ENCODE measurements at regions not wholly inside any gene's neighbourhood (a gene's known extent, or its start where the extent isn't known, plus 50 kb on each side); places are given as distances from the start of the nearest gene placed in this dataset.

- TF ChIP-seq CHD7 (IDR thresholded peaks at IDR 0.05; ENCODE audit: insufficient replicate concordance, low read length) (no peak), POU5F1 (IDR thresholded peaks at IDR 0.05; ENCODE audit: low read depth, low read length) (no peak), RNF2 (IDR thresholded peaks at IDR 0.05; ENCODE audit: borderline replicate concordance, low read depth, low read length, missing control alignments, poor library complexity, severe bottlenecking) (no peak)
These were observed 359.6 kb upstream of the SMC2 start (continued) for GRCh38 chr9:103734471-103734870.
